ENCODE measurements at regions not wholly inside any gene's neighbourhood (a gene's known extent, or its start where the extent isn't known, plus 50 kb on each side); places are given as distances from the start of the nearest gene placed in this dataset.

DNA sequence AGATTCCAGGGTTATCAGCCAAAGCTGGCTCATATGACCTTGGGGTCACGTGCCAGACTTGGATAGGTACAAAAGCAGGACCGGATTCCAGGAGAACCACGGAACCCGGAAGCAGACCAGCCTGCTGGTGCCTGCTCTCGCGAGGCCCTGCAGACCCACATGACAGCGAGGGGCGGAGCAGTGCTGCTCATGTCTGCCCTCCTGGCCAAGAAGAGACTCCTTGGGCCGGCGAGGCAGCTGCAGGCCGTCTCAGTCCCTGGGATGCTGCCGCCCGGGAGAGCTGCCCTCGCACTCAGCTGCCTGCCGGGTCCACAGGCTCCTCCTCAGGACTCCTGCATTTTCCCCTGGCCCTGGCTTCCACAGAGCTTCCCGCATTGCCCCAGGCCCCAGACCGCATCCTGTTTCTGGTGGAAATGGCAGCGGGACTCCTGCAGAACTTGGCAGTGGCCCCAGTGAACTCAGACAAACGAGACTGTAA, 739.5 kb downstream of the SOCS6 start:
- FAIRE-seq: no peak
- DNase-seq (ENCODE audit: insufficient read length, low spot score): no peak
- no peak for TF ChIP-seq TAF1 (IDR thresholded peaks at IDR 0.05; ENCODE audit: low read depth, low read length)
- no peak for TF ChIP-seq POLR2A (IDR thresholded peaks at IDR 0.05; ENCODE audit: low read depth, low read length)
- no peak for TF ChIP-seq POLR2AphosphoS5 (IDR thresholded peaks at IDR 0.05; ENCODE audit: low read depth, low read length)
- TF ChIP-seq SPI1 (IDR thresholded peaks at IDR 0.05; ENCODE audit: low read depth, low read length): no peak
- TF ChIP-seq PAX5 (IDR thresholded peaks at IDR 0.05; ENCODE audit: insufficient read depth, low read length, severe bottlenecking): no peak
- no peak for TF ChIP-seq POU2F2 (IDR thresholded peaks at IDR 0.05; ENCODE audit: low read depth, low read length)

- TF ChIP-seq POU2F2 (IDR thresholded peaks at IDR 0.05; ENCODE audit: low read depth, low read length) (no peak), POLR2AphosphoS5 (IDR thresholded peaks at IDR 0.05; ENCODE audit: low read depth, low read length) (no peak), PAX5 (IDR thresholded peaks at IDR 0.05; ENCODE audit: insufficient read depth, low read length, severe bottlenecking) (no peak), SPI1 (IDR thresholded peaks at IDR 0.05; ENCODE audit: low read depth, low read length) (no peak), POLR2A (IDR thresholded peaks at IDR 0.05; ENCODE audit: low read depth, low read length) (no peak), TAF1 (IDR thresholded peaks at IDR 0.05; ENCODE audit: low read depth, low read length) (no peak)
- FAIRE-seq: no peak
Measured at GRCh38 chr18:71027531-71027930, 738.7 kb downstream of the SOCS6 start.

GRCh38 chr18:71025505-71026225, 736.8 kb downstream of the SOCS6 start:
- no peak for DNase-seq (ENCODE audit: insufficient read length, low spot score)
- no peak for FAIRE-seq
- TF ChIP-seq TAF1 (IDR thresholded peaks at IDR 0.05; ENCODE audit: low read depth, low read length) (no peak), SPI1 (IDR thresholded peaks at IDR 0.05; ENCODE audit: low read depth, low read length) (no peak), POU2F2 (IDR thresholded peaks at IDR 0.05; ENCODE audit: low read depth, low read length) (no peak), POLR2A (IDR thresholded peaks at IDR 0.05; ENCODE audit: low read depth, low read length) (no peak), PAX5 (IDR thresholded peaks at IDR 0.05; ENCODE audit: insufficient read depth, low read length, severe bottlenecking) (no peak), POLR2AphosphoS5 (IDR thresholded peaks at IDR 0.05; ENCODE audit: low read depth, low read length) (no peak)

More at GRCh38 chr18:71027531-71027930, 738.7 kb downstream of the SOCS6 start:
- DNase-seq (ENCODE audit: insufficient read length, low spot score): no peak

DNA sequence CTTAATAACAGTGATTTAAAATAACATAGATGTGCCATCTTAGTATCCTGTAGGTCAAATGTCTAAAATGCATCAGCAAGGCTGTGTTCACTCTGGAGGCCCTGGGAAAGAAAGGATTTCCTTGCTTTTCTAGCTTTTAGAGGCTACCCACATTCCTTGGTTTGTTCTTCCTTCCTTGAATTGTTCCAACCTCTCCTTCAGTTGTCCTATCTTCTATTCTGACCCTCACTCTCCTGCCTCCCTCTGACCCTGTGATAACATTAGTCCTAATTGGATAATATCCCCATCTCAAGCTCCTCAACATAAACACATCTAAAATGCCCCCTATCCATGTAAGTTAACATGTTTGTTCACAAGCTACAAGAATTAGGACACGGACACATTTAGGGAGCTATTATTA, 733.5 kb downstream of the SOCS6 start:
- TF ChIP-seq SPI1 (IDR thresholded peaks at IDR 0.05; ENCODE audit: low read depth, low read length) (no peak), POU2F2 (IDR thresholded peaks at IDR 0.05; ENCODE audit: low read depth, low read length) (no peak), POLR2AphosphoS5 (IDR thresholded peaks at IDR 0.05; ENCODE audit: low read depth, low read length) (no peak), TAF1 (IDR thresholded peaks at IDR 0.05; ENCODE audit: low read depth, low read length) (no peak), PAX5 (IDR thresholded peaks at IDR 0.05; ENCODE audit: insufficient read depth, low read length, severe bottlenecking) (no peak), POLR2A (IDR thresholded peaks at IDR 0.05; ENCODE audit: low read depth, low read length) (no peak)
- FAIRE-seq (no peak), DNase-seq (ENCODE audit: insufficient read length, low spot score) (no peak)

DNA sequence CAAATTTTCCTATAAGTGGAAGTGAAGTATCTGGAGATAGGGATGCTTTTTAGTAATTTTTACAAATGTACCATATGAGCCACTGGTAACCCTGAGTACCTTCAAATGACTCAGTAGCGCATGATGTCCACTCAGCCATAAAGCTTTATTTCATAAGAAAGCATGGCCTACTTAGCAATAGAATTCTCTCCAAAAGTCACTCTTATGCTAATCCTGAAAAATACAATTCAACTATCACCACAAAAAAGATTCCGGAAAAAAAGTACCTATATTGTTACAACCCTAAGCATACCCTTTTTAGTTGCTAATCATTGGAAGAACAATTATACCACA, 732.2 kb downstream of the SOCS6 start:
- FAIRE-seq (no peak), DNase-seq (ENCODE audit: insufficient read length, low spot score) (no peak)
- TF ChIP-seq TAF1 (IDR thresholded peaks at IDR 0.05; ENCODE audit: low read depth, low read length) (no peak), POLR2AphosphoS5 (IDR thresholded peaks at IDR 0.05; ENCODE audit: low read depth, low read length) (no peak), POU2F2 (IDR thresholded peaks at IDR 0.05; ENCODE audit: low read depth, low read length) (no peak)

DNA sequence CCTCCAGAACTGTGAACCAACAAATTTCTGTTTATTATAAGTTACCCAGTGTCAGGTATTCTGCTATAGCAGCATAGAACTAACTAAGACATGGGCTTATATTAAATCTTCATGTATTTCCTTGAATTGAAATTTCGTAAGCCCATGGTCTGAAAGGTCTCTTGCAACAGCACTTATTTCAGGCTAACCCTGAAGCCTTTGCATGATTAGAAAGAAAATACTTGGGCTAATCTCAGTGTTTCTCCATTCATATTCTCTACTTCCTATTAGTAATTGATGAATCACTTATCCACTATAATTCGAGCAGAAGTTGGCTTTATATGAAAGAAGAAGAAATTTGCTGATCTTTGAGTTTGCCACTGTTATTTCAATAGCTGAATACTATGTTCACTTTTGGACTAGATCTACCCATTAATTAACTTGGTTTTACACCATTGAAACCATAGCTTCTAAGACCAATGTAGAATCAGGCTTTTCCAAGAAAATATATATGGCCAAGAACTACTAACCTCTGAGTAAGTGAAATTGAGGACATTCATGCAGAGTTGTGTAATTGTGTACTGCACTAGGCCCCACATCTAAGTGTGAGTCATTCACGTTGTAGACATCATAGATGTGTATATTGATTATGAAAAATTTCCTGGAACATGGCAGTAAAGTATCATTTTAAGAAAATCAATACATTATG, 731.6 kb downstream of the SOCS6 start:
- DNase-seq (ENCODE audit: insufficient read length, low spot score): no peak
- TF ChIP-seq SPI1 (IDR thresholded peaks at IDR 0.05; ENCODE audit: low read depth, low read length): no peak
- no peak for TF ChIP-seq PAX5 (IDR thresholded peaks at IDR 0.05; ENCODE audit: insufficient read depth, low read length, severe bottlenecking)
- no peak for TF ChIP-seq POLR2AphosphoS5 (IDR thresholded peaks at IDR 0.05; ENCODE audit: low read depth, low read length)
- no peak for TF ChIP-seq POU2F2 (IDR thresholded peaks at IDR 0.05; ENCODE audit: low read depth, low read length)
- no peak for TF ChIP-seq TAF1 (IDR thresholded peaks at IDR 0.05; ENCODE audit: low read depth, low read length)
- no peak for TF ChIP-seq POLR2A (IDR thresholded peaks at IDR 0.05; ENCODE audit: low read depth, low read length)

GRCh38 chr18:71018816-71019215, 730.0 kb downstream of the SOCS6 start:
- no peak for TF ChIP-seq POU2F2 (IDR thresholded peaks at IDR 0.05; ENCODE audit: low read depth, low read length)
- TF ChIP-seq SPI1 (IDR thresholded peaks at IDR 0.05; ENCODE audit: low read depth, low read length): no peak
- TF ChIP-seq POLR2A (IDR thresholded peaks at IDR 0.05; ENCODE audit: low read depth, low read length): no peak
- no peak for TF ChIP-seq TAF1 (IDR thresholded peaks at IDR 0.05; ENCODE audit: low read depth, low read length)
- no peak for TF ChIP-seq POLR2AphosphoS5 (IDR thresholded peaks at IDR 0.05; ENCODE audit: low read depth, low read length)
- TF ChIP-seq PAX5 (IDR thresholded peaks at IDR 0.05; ENCODE audit: insufficient read depth, low read length, severe bottlenecking): no peak
- DNase-seq (ENCODE audit: insufficient read length, low spot score) (no peak), FAIRE-seq (no peak)

More for the DNA sequence above, 731.6 kb downstream of the SOCS6 start:
- FAIRE-seq: no peak

DNA sequence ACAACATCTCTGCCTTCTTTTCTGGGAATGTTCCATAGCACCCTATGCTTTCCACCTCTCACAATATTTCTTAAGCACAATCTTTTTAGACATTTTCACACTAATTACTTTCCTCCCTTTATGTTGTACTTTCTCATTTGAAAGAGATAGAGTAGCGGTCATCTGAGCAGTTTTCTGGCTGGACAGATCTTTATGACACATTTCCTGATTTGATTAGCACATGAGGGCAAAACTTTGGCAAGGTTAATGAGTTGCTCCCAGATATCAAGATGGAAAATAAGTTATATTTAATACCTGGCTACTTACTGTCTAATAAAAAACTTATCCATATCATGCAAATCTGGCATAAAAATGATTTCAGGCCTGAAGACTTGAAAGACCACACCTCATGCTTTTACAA, 723.9 kb downstream of the SOCS6 start:
- no peak for TF ChIP-seq POLR2AphosphoS5 (IDR thresholded peaks at IDR 0.05; ENCODE audit: low read depth, low read length)
- TF ChIP-seq POLR2A (IDR thresholded peaks at IDR 0.05; ENCODE audit: low read depth, low read length): no peak
- TF ChIP-seq POU2F2 (IDR thresholded peaks at IDR 0.05; ENCODE audit: low read depth, low read length): no peak
- no peak for TF ChIP-seq TAF1 (IDR thresholded peaks at IDR 0.05; ENCODE audit: low read depth, low read length)
- no peak for TF ChIP-seq PAX5 (IDR thresholded peaks at IDR 0.05; ENCODE audit: insufficient read depth, low read length, severe bottlenecking)
- TF ChIP-seq SPI1 (IDR thresholded peaks at IDR 0.05; ENCODE audit: low read depth, low read length): no peak
- FAIRE-seq: no peak
- no peak for DNase-seq (ENCODE audit: insufficient read length, low spot score)

DNA sequence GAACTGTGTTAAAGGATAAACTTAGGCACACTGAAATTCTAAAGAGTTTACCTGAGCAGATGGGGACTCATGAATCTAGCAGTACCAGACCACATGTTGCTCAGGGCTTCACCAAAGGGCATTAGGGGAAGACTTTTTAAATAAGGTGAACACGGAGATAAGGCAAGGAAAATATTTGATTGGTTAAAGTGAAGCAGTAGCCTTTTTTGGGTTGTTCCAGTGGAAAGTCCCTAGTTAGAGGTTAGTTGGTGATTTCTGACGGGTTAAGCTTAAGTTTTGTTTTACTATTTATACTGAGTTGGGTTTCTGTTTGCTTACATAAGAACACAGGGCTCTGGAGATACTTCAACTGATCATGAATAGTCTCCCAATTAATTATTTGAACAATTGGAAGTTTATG, 722.5 kb downstream of the SOCS6 start:
- TF ChIP-seq POU2F2 (IDR thresholded peaks at IDR 0.05; ENCODE audit: low read depth, low read length) (no peak), POLR2AphosphoS5 (IDR thresholded peaks at IDR 0.05; ENCODE audit: low read depth, low read length) (no peak), POLR2A (IDR thresholded peaks at IDR 0.05; ENCODE audit: low read depth, low read length) (no peak; the same call in 1 of the 2 replicates), SPI1 (IDR thresholded peaks at IDR 0.05; ENCODE audit: low read depth, low read length) (no peak), TAF1 (IDR thresholded peaks at IDR 0.05; ENCODE audit: low read depth, low read length) (no peak), PAX5 (IDR thresholded peaks at IDR 0.05; ENCODE audit: insufficient read depth, low read length, severe bottlenecking) (no peak)
- no peak for FAIRE-seq

More for the DNA sequence above, 722.5 kb downstream of the SOCS6 start:
- DNase-seq (ENCODE audit: insufficient read length, low spot score): no peak

Measured in GM12891 (cell line).